Prostate gland (tissue), 2 donors: ENCODE measurements at regions not wholly inside any gene's neighbourhood (a gene's known extent, or its start where the extent isn't known, plus 50 kb on each side); places are given as distances from the start of the nearest gene placed in this dataset.

Source experiments
- CTCF ChIP-seq, 4 experiments: fragments of 200-600 bp in 2 of 4; fragments of 450-650 bp in 2 of 4; sonication (generic) in 2 of 4; IDR thresholded peaks; 1 replicate in 3 of 4; 2 replicates in 1 of 4; pipeline ENCODE4 v1.5.1; 2016 to 2019; ENCODE audit warnings: antibody characterized with exemption in 4 of 4, mild to moderate bottlenecking in 2 of 4, moderate library complexity in 2 of 4
- POLR2A ChIP-seq: fragments of 450-650 bp; IDR thresholded peaks from one replicate; pipeline ENCODE4 v1.6.1; 2016; ENCODE audit warnings: antibody characterized with exemption, mild to moderate bottlenecking
- POLR2AphosphoS5 ChIP-seq: sonication (generic); formaldehyde crosslinking; IDR thresholded peaks from one replicate; pipeline ENCODE4 v1.6.1; 2017; ENCODE audit warnings: antibody characterized with exemption

DNA sequence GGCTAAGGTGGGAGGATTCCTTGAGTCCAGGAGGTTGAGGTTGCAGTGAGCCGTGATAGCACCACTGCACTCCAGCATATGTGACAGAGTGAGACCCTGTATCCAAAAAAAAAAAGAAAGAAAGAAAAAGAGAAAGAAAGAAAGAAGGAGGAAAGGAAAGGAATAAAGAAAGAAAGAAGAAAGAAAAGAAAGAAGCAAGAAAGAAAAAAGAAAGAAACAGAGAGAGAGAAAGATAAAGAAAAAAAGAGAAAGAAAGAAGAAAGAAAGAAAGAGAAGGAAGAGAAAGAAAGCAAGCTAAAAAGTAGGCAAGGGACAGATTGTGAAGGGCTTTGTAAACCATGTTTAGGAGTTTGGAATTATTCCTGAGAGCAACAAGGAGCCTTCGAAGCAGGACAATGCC lies 80.1 kb downstream of the MAB21L3 start:
- TF ChIP-seq POLR2A (no peak), POLR2AphosphoS5 (no peak), CTCF (IDR thresholded peaks at IDR 0.05) (no peak)
